ENCODE measurements at regions not wholly inside any gene's neighbourhood (a gene's known extent, or its start where the extent isn't known, plus 50 kb on each side); places are given as distances from the start of the nearest gene placed in this dataset.

- TF ChIP-seq TP53 (CRISPR knock-in tag; conservative IDR thresholded peaks at IDR 0.05) (no peak), CTCF (CRISPR knock-in tag; IDR thresholded peaks at IDR 0.05) (no peak), TCF12 (IDR thresholded peaks at IDR 0.05) (no peak), TCF12 (CRISPR knock-in tag; IDR thresholded peaks at IDR 0.05) (no peak), HOXA3 (CRISPR knock-in tag; IDR thresholded peaks at IDR 0.05) (no peak), POLR2AphosphoS5 (IDR thresholded peaks at IDR 0.05; ENCODE audit: low read depth, low read length) (no peak), NBN (conservative IDR thresholded peaks at IDR 0.05) (no peak)
Measured at GRCh38 chr15:91521548-91521947, 332.0 kb upstream of the SLCO3A1 start.

All from HepG2 (cell line).